GM12878 (cell line): ENCODE measurements at regions not wholly inside any gene's neighbourhood (a gene's known extent, or its start where the extent isn't known, plus 50 kb on each side); places are given as distances from the start of the nearest gene placed in this dataset.

ENCODE experiments used
- ATAC-seq: fragments of 200-7000 bp; cut with Tn5 transposase; 3 replicates; pipeline ENCODE4 v1.9.1; 2020; ENCODE audit warnings: mild to moderate bottlenecking, moderate library complexity
- BruUV-seq: library from RNA; stranded (reverse); fragments of 400-500 nt; replicated peaks from 2 replicates; lab custom pipeline; 2021; lab: Mats Ljungman, UMichigan
- CTCF ChIA-PET: fragments of 300-600 bp; sonication (Branson Sonifier 250); formaldehyde crosslinking; extraction: SDS; loops from one replicate; lab custom pipeline; 2021; ENCODE audit warnings: inconsistent platforms; lab: Yijun Ruan, JAX
- POLR2A ChIA-PET: fragments of 350-600 bp; formaldehyde crosslinking; extraction: SDS; loops from one replicate; lab custom pipeline; 2021; ENCODE audit warnings: inconsistent platforms; lab: Charles Lee
- RAD21 ChIA-PET: fragments of 300-600 bp; sonication (Branson Sonifier 250); formaldehyde crosslinking; loops from one replicate; lab custom pipeline; 2023; ENCODE audit warnings: antibody characterized with exemption; ENCODE audit not compliant: unreplicated experiment; lab: Charles Lee
- SMC1A ChIA-PET: fragments of 300-600 bp; sonication (Branson Sonifier 250); formaldehyde crosslinking; loops from one replicate; lab custom pipeline; 2023; ENCODE audit not compliant: unreplicated experiment, uncharacterized antibody; lab: Charles Lee
- DNase-seq: peaks from one replicate; pipeline ENCODE4 v3.0.0-alpha.2; 2011; ENCODE audit warnings: low read depth, low spot score
- FAIRE-seq: peaks from 3 replicates; lab custom pipeline; 2011; peaks lifted over from hg19 to GRCh38; lab: Jason Lieb, UNC
- H2AFZ ChIP-seq: 2 replicates; pipeline ENCODE4 v1.6.0; 2011; ENCODE audit warnings: low read depth, low read length, control low read depth; ENCODE audit not compliant: control insufficient read depth
- H3K27ac ChIP-seq: 2 replicates; pipeline ENCODE4 v1.5.1; 2011; ENCODE audit warnings: control low read depth; ENCODE audit not compliant: control insufficient read depth, insufficient read depth
- H3K27me3 ChIP-seq, 2 experiments: replicated peaks in 1 of 2; 2 replicates each; pipeline versions ENCODE4 v1.6.0 to v1.6.1; 2011; ENCODE audit warnings: low read length in 1 of 2; ENCODE audit not compliant: control insufficient read depth in 2 of 2, insufficient read depth in 2 of 2
- H3K36me3 ChIP-seq, 2 experiments: 2 replicates each; pipeline ENCODE4 v1.5.1; 2011; ENCODE audit warnings: low read length in 1 of 2; ENCODE audit not compliant: control insufficient read depth in 2 of 2, insufficient read depth in 2 of 2
- H3K4me1 ChIP-seq: 2 replicates; pipeline ENCODE4 v1.6.1; 2011; ENCODE audit warnings: mild to moderate bottlenecking, low read length, moderate library complexity, mixed read lengths; ENCODE audit not compliant: control insufficient read depth, insufficient read depth
- H3K4me2 ChIP-seq: 2 replicates; pipeline ENCODE4 v1.6.0; 2011; ENCODE audit warnings: control low read depth; ENCODE audit not compliant: control insufficient read depth, insufficient read depth
- H3K4me3 ChIP-seq: fragments of 200-600 bp; sonication (generic); 2 replicates; pipeline ENCODE4 v1.5.1; 2016
- H3K79me2 ChIP-seq: 2 replicates; pipeline ENCODE4 v1.6.0; 2011; ENCODE audit warnings: low read length; ENCODE audit not compliant: control insufficient read depth, insufficient read depth
- H3K9ac ChIP-seq: 2 replicates; pipeline ENCODE4 v1.8.0; 2011; ENCODE audit warnings: low read length, control low read depth, mixed read lengths; ENCODE audit not compliant: control insufficient read depth, insufficient read depth
- H3K9me3 ChIP-seq: replicated peaks from 3 replicates; pipeline ENCODE4 v1.5.1; 2011; ENCODE audit warnings: mild to moderate bottlenecking, low read length; ENCODE audit not compliant: control insufficient read depth, insufficient read depth
- H4K20me1 ChIP-seq: 2 replicates; pipeline ENCODE4 v1.6.0; 2011; ENCODE audit not compliant: control insufficient read depth, insufficient read depth
- DPF2 ChIP-seq: fragments of 450-650 bp; IDR thresholded peaks from 2 replicates; pipeline ENCODE4 v1.6.1; 2017; ENCODE audit warnings: mild to moderate bottlenecking
- IKZF1 ChIP-seq: fragments of 450-650 bp; conservative IDR thresholded peaks from 2 replicates; pipeline ENCODE4 v1.6.1; 2017; ENCODE audit warnings: antibody characterized with exemption, mild to moderate bottlenecking
- MEF2A ChIP-seq: IDR thresholded peaks from 2 replicates; pipeline ENCODE4 v1.6.1; 2011; ENCODE audit warnings: low read depth, mild to moderate bottlenecking, low read length, moderate library complexity; ENCODE audit not compliant: insufficient read depth
- POU2F2 ChIP-seq: IDR thresholded peaks from 3 replicates; pipeline ENCODE4 v1.6.1; 2011; ENCODE audit warnings: low read depth, mild to moderate bottlenecking, low read length, borderline replicate concordance
- SMAD1 ChIP-seq: fragments of 450-650 bp; IDR thresholded peaks from 2 replicates; pipeline ENCODE4 v1.6.1; 2018; ENCODE audit warnings: mild to moderate bottlenecking, low read depth; ENCODE audit not compliant: partially characterized antibody
- SMAD5 ChIP-seq: IDR thresholded peaks from 2 replicates; pipeline ENCODE4 v1.6.1; 2016; ENCODE audit warnings: antibody characterized with exemption, low read depth
- SRF ChIP-seq, 2 experiments: IDR thresholded peaks; 2 replicates each; pipeline ENCODE4 v1.6.1; 2011; ENCODE audit warnings: low read depth in 2 of 2, low read length in 2 of 2, mild to moderate bottlenecking in 1 of 2, moderate library complexity in 1 of 2
- TAF1 ChIP-seq: IDR thresholded peaks from 2 replicates; pipeline ENCODE4 v1.6.1; 2011; ENCODE audit warnings: mild to moderate bottlenecking, low read depth, low read length, borderline replicate concordance
- WRNIP1 ChIP-seq: IDR thresholded peaks from 2 replicates; pipeline ENCODE4 v1.6.1; 2011; ENCODE audit warnings: low read depth, low read length, improper control_type of control experiment, borderline replicate concordance
- YY1 ChIP-seq: IDR thresholded peaks from 2 replicates; pipeline ENCODE4 v1.6.1; 2011; ENCODE audit warnings: low read depth, mild to moderate bottlenecking, low read length
- ZSCAN29 ChIP-seq: fragments of 450-650 bp; IDR thresholded peaks from 2 replicates; pipeline ENCODE4 v1.6.1; 2017; ENCODE audit warnings: mild to moderate bottlenecking, moderate library complexity
- WGBS: methylation state at CpG from one replicate; pipeline ENCODE4 v1.1.6; 2016; ENCODE audit warnings: low lambda C conversion rate; ENCODE audit not compliant: insufficient replicate concordance, insufficient coverage; ENCODE audit errors: missing lambda C conversion rate; 5-methylcytosine and 5-hydroxymethylcytosine counted together
- in situ Hi-C: fragments of 300-500 bp; cut with MboI; formaldehyde crosslinking; loops from 9 replicates; pipeline ENCODE4 v1.14.3; 2018; ENCODE audit warnings: mixed read lengths
- intact Hi-C: fragments of 100-400 bp; cut with micrococcal nuclease; formaldehyde crosslinking; loops from one replicate; pipeline ENCODE4 v1.14.2; 2022; ENCODE audit not compliant: unreplicated experiment
- TF ChIP-seq, protein P1 (sequence below): IDR thresholded peaks from 2 replicates; pipeline ENCODE4 v1.6.1; 2012; ENCODE audit warnings: low read depth, low read length, improper control_type of control experiment

DNA sequence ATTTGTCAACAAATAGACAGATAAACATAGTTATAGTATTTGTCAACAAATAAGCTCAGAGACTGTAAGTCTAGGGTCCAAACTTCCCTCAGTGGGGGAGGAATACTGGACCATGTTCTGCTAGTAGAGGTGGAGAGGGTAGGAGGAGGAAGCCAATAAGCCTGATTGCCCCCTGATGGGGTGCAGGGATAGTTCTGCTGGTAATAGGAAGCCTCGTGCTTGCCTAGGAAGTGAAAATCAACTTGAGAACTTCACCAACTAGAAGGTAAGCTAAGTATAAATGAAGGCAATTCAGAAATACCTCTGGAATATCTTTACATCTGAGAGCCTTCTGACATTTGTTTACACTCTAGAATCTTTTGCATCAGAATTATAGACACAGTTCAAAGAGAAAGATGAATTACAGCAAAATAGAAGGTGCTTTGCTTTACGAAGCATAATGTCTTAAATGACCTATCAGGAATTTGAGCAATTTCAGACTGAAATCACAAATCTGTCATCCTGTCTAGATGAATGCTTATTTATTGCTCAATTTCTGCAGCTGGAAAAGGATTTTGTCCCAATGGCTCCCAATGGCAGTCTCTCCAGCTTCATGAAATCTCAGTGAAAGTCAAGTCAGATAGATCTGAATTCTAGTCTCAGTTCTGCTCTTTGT is 225.6 kb upstream of the TBC1D5 start:
- H3K4me2 ChIP-seq, result no peak overlapping the region
- TF ChIP-seq YY1, result no peak
- TF ChIP-seq TAF1, result no peak
- no peak for TF ChIP-seq ZSCAN29
- no peak for TF ChIP-seq SRF (IDR thresholded peaks at IDR 0.05; ENCODE audit: low read depth in 2 of 2, low read length in 2 of 2)
- TF ChIP-seq WRNIP1, result no peak
- no peak for TF ChIP-seq SMAD1
- no peak for TF ChIP-seq DPF2
- TF ChIP-seq SMAD5, result no peak
- no peak for TF ChIP-seq POU2F2
- no peak for TF ChIP-seq MEF2A
- no peak for TF ChIP-seq IKZF1
- TF ChIP-seq, protein P1, sequence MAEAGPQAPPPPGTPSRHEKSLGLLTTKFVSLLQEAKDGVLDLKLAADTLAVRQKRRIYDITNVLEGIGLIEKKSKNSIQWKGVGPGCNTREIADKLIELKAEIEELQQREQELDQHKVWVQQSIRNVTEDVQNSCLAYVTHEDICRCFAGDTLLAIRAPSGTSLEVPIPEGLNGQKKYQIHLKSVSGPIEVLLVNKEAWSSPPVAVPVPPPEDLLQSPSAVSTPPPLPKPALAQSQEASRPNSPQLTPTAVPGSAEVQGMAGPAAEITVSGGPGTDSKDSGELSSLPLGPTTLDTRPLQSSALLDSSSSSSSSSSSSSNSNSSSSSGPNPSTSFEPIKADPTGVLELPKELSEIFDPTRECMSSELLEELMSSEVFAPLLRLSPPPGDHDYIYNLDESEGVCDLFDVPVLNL, result no peak
- TF ChIP-seq, all 136 proteins: peak for 0
- no peaks in the 10 kb centered on the region for H4K20me1 ChIP-seq
- intact Hi-C loops, result no loop called here
- H3K4me1 ChIP-seq, result no peaks in the 10 kb centered on the region
- FAIRE-seq, result no peak
- no peaks in the 10 kb centered on the region for H3K79me2 ChIP-seq
- WGBS, result 2% methylated on average over 2 of the region's 2 CpGs
- no peak overlapping the region for H3K27ac ChIP-seq
- no peaks in the 10 kb centered on the region for H3K9me3 ChIP-seq
- CTCF ChIA-PET, result no interaction called here
- in situ Hi-C loops, result no loop called here
- H3K9ac ChIP-seq, result no peak overlapping the region
- POLR2A ChIA-PET, result no interaction called here
- H3K27me3 ChIP-seq, result no peaks in the 10 kb centered on the region; a peak in 1 of 4 replicates
- SMC1A ChIA-PET, result interaction anchor here (1.0 kb wide), 1 partner anchor 8 kb away, joined by 3 read pairs; no protein-coding TSS in a partner anchor
- no peak for DNase-seq
- no TSS peak for BruUV-seq
- H3K4me3 ChIP-seq, result no peak overlapping the region
- RAD21 ChIA-PET, result no interaction called here
- no peak overlapping the region for H2AFZ ChIP-seq
- no peaks in the 10 kb centered on the region for H3K36me3 ChIP-seq
- ATAC-seq, result no peak
